GM12874 (cell line): ENCODE measurements at regions not wholly inside any gene's neighbourhood (a gene's known extent, or its start where the extent isn't known, plus 50 kb on each side); places are given as distances from the start of the nearest gene placed in this dataset.

ENCODE experiments used
- TF ChIP-seq, protein P1 (sequence below): IDR thresholded peaks from 2 replicates; pipeline ENCODE4 v1.5.1; 2011; ENCODE audit warnings: low read depth, mild to moderate bottlenecking, control low read depth, low read length, moderate library complexity; ENCODE audit not compliant: insufficient read depth

DNA sequence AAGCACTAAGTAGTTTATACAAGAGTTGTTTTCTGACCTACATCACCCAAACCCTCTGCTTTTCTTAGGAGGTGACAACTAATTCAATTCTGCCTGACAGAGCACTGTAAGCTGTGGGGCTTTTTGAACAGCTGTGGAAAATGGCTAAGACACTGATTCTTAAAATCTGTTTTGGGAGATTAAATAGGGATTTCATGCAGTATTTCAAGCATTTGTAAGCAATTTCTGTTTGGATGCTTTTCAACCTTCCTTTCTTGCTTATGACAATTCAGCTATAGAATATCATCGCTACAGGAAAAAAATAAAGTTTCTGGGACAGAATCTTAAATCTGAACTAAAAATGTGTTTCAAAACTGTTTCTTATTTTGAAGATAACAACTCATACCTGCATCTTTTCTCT, 459.5 kb downstream of the RAPGEF2 start:
- TF ChIP-seq, protein P1, sequence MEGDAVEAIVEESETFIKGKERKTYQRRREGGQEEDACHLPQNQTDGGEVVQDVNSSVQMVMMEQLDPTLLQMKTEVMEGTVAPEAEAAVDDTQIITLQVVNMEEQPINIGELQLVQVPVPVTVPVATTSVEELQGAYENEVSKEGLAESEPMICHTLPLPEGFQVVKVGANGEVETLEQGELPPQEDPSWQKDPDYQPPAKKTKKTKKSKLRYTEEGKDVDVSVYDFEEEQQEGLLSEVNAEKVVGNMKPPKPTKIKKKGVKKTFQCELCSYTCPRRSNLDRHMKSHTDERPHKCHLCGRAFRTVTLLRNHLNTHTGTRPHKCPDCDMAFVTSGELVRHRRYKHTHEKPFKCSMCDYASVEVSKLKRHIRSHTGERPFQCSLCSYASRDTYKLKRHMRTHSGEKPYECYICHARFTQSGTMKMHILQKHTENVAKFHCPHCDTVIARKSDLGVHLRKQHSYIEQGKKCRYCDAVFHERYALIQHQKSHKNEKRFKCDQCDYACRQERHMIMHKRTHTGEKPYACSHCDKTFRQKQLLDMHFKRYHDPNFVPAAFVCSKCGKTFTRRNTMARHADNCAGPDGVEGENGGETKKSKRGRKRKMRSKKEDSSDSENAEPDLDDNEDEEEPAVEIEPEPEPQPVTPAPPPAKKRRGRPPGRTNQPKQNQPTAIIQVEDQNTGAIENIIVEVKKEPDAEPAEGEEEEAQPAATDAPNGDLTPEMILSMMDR, result no peak

DNA sequence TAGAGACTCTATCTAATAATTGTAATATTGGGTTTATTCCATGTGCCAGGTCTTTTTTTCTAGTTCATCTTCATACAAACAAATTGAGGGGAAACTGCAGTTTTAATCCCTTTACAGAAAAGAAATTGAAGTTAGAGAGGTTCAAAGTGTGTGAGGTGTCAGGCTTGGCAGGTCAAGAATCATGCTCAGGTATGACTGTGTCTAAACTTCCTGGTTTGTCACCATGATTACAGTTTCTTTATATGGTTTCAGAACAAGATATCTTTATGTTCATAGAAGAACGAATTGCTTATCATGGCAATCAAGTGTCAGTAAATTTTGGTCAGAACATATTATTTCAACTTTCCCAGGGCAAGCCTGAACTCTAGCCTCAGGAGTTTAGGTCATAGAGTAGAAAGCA, 460.4 kb downstream of the RAPGEF2 start:
- TF ChIP-seq, protein P1, result no peak

DNA sequence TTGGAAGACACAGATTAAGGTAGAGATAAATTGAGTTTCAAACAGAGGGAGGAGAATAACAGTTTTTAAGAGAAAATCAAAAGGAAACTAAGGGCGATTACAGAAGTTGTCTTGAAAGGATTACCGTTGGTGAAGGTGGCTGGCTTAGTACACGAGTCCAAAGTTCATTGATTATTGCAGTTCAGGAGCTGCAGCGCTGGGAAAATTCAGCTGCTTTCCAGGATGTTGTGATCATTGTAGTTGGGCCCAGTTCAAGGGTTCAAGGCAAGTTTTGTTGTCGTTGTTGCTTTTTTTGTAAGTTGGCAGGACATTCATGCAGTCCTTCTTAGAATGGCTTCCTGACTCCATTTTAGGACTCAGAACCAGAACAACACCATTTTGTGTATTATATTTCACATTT, 461.7 kb downstream of the RAPGEF2 start:
- TF ChIP-seq, protein P1, result no peak

DNA sequence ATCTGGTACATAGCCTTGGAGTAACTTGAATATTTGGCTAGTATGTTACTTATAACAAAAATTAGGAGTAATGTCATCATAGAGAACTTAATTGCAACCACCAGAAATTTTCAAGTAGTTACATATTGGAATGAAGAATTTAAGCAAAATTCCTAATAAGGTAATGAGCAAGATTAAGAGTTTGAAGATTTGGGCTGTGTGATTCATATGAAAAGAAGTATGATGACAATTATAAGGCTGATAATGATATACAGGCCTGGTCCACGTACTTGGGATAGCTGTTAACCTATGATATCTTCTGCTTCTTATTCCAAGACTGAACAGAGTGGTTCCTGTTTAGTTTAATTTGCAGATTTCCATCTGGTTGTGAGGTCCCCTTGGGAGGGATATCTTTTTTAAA, 463.9 kb downstream of the RAPGEF2 start:
- TF ChIP-seq, protein P1, result no peak

DNA sequence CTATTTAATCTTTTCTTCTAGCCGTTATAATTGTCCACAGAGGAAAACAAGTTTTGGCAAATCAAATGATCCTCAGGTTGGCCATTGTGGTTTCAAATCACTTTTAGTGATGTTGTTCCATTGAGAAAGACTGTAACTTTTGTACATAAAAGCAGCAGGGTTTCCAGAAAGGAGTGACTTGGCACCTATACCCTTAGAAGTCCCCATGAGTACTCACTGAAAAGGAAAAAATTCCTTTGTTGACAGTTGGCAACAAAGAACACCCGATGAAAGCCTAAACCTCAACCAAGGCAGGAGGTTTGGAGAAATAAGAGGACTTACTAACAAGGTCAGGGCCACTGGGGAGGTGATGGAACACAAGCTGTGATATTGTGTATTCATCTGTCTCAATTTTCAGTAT, 474.4 kb downstream of the RAPGEF2 start:
- TF ChIP-seq, protein P1, result no peak

DNA sequence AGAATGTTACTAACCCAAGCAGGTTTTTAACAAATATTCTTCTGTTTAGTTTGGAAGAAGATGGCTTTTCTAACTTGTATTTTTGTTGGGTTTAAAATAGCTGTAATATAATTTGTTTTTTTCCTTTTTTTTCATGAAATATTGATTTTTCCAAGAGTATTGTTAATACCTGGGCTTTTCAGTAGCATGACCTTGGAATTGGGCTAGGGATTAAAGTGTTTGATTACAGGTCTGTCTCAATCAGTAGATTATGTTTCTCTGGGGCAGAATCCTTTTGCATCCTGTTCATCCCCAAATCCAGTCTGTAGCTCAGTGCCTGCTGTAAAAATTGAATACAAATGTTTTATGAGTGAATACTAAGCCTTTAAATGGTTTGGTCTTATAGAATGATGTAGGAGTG, 479.8 kb downstream of the RAPGEF2 start:
- TF ChIP-seq, protein P1, result no peak

DNA sequence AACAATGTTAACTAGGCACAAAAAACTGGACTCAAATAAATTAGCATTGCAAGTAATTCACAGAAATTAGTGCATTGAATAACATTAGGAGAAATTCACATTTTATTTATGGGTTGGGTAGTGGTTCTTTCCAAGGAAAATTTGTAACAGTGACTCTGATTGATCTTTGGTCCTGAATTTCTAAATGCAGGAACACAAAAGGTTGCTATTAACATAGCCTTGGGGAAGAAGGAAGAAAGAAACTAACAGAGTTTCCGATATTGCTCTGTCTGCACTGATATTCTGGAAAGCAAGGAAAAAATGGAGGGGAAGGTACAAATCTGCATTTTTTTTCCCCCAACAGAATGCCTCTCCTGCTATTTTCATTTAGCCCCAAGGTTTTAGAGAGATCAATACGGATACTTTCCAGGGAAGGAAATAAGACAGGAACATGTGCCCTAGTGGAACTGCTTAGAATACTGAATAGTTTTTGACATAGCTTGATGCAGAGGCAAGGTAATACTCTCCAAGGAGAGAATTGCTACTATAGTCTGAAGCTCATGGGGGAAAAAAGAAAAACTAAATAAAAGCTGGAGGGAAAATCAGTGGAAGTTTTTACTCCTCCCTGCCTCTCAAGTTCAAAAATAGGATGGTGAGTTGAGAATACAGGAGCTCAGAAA, 490.1 kb downstream of the RAPGEF2 start:
- TF ChIP-seq, protein P1, result no peak
